Activated CD4-positive, alpha-beta memory T cell treated with anti-CD3 and anti-CD28 coated beads, Interleukin-2, amount 10 ng/mL, durations not matched to agents 7 days and 5 days (primary cell): ENCODE measurements at regions not wholly inside any gene's neighbourhood (a gene's known extent, or its start where the extent isn't known, plus 50 kb on each side); places are given as distances from the start of the nearest gene placed in this dataset.

Experiments
- CTCF ChIA-PET: fragments of 350-600 bp; sonication (Branson Sonifier 250); formaldehyde crosslinking; loops from one replicate; lab custom pipeline; 2021; ENCODE audit warnings: antibody characterized with exemption, inconsistent platforms; lab: Charles Lee
- POLR2A ChIA-PET: fragments of 350-600 bp; sonication (Branson Sonifier 250); formaldehyde crosslinking; loops from one replicate; lab custom pipeline; 2021; ENCODE audit warnings: antibody characterized with exemption; lab: Charles Lee
- DNase-seq: peaks from one replicate; pipeline ENCODE4 v3.0.0-alpha.2; 2020
- H3K27ac Mint-ChIP-seq: one replicate; pipeline ENCODE4 v1.8.0; 2021; ENCODE audit warnings: mild to moderate bottlenecking, mixed read lengths
- H3K27me3 Mint-ChIP-seq: one replicate; pipeline ENCODE4 v1.8.0; 2021; ENCODE audit warnings: mixed read lengths
- H3K36me3 Mint-ChIP-seq: one replicate; pipeline ENCODE4 v1.8.0; 2021; ENCODE audit warnings: low read depth, mixed read lengths
- H3K4me1 Mint-ChIP-seq: one replicate; pipeline ENCODE4 v1.8.0; 2021; ENCODE audit warnings: mixed read lengths
- H3K4me3 Mint-ChIP-seq: one replicate; pipeline ENCODE4 v1.8.0; 2021; ENCODE audit warnings: mild to moderate bottlenecking, mixed read lengths
- H3K9me3 Mint-ChIP-seq: one replicate; pipeline ENCODE4 v1.8.0; 2021; ENCODE audit warnings: mixed read lengths

DNA sequence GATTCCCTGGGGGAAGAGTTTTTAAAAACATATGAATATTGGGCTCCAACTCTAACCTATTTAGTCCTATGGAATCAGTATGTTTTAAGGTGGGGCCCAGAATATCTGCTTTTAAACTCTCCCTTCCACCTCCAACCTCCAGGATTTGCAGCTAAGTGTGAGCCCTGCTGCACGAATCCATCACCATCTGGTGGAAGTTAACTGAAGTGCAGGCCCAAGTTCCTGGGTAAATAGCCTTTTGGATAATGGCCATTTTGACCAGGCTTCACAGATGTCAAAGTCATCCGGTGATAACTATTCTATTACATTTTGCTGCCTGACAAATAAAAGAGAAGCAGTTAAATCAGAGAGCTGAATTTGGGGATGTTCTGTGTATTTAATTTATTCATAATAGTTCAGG, 58.1 kb upstream of the RMST start:
- Mint-ChIP-seq H3K27ac (no peak overlapping the region), H3K27me3 (no peaks in the 10 kb centered on the region), H3K4me1 (no peaks in the 10 kb centered on the region), H3K4me3 (no peak overlapping the region), H3K36me3 (no peaks in the 10 kb centered on the region), H3K9me3 (no peaks in the 10 kb centered on the region)
- CTCF ChIA-PET = interaction anchor here (0.5 to 1.4 kb wide), 3 partner anchors 9 to 469 kb away, joined by 3 to 5 read pairs (median 3); no protein-coding TSS in a partner anchor
- POLR2A ChIA-PET = no interaction called here
- peak; percentile 17 for DNase-seq

DNA sequence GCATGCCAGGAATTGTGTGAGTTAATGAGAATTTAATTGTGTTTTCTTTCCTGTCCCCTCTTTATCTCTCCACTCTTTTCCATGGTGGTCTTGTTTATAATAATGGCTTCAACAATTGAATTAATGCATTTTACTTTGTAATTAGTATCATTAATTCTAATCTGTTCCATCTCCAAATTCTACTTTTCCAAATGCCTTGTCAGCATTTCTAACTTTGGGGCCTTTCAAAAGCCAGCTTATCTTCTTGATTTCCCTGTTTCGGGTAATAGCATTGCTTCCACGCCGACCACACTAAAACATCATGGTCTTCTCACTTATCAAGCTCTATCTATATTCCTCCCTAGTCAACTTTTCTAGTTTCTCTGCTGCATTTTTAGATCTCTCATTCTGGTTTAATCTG, 54.2 kb upstream of the RMST start:
- Mint-ChIP-seq H3K36me3 (no peaks in the 10 kb centered on the region), H3K27ac (no peak overlapping the region), H3K4me1 (no peaks in the 10 kb centered on the region), H3K9me3 (no peaks in the 10 kb centered on the region), H3K27me3 (no peaks in the 10 kb centered on the region), H3K4me3 (no peak overlapping the region)
- no peak for DNase-seq
- CTCF ChIA-PET = no interaction called here
- POLR2A ChIA-PET = no interaction called here

DNA sequence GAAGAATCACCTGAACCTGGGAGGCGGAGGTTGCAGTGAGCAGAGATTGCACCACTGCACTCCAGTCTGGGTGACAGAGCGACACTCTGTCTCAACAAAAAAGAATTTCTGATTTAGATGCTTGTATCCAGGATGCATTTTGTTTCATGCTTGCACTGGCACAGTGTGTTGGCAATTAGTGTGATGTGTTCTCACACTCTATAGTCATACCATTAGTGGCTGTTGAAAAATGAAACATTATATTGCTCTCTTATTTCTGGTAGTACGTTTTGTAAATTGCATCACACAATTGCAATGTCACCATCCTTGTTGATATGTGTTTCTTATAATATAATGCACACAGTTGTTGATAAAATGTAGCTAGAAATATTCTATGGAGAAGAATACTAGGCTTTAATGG, 51.3 kb upstream of the RMST start:
- ChIA-PET CTCF (no interaction called here), POLR2A (no interaction called here)
- no peak overlapping the region for H3K4me3 Mint-ChIP-seq
- H3K27me3 Mint-ChIP-seq = no peaks in the 10 kb centered on the region
- H3K36me3 Mint-ChIP-seq = no peaks in the 10 kb centered on the region
- H3K9me3 Mint-ChIP-seq = no peaks in the 10 kb centered on the region
- no peak for DNase-seq
- no peak overlapping the region for H3K27ac Mint-ChIP-seq
- H3K4me1 Mint-ChIP-seq = no peaks in the 10 kb centered on the region
